ENCODE measurements at regions not wholly inside any gene's neighbourhood (a gene's known extent, or its start where the extent isn't known, plus 50 kb on each side); places are given as distances from the start of the nearest gene placed in this dataset.

DNA sequence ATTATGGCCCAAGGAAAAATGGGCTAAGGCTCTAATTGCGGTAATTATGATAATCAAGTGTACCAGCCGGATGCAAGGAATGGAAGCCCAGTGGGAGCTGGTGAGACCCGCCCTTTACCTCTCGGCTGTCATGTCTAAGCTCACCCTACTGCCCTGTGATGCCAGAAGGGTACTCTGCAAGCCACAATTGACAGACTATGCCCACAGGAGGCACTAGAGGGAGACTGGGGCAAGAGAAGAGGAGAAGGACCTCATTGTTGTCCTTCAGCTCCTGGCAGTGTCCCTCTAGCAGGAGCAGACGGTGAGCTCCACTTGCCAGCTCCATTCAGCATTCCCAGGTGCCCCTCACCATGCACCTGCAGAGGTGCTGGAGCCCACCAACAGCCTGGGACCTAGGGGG, 141.8 kb downstream of the SMIM20 start:
- TF ChIP-seq CTCF (IDR thresholded peaks at IDR 0.05) (no peak), POLR2A (IDR thresholded peaks at IDR 0.05; ENCODE audit: low read depth) (no peak), POLR2AphosphoS5 (IDR thresholded peaks at IDR 0.05) (no peak), EP300 (IDR thresholded peaks at IDR 0.05) (no peak)

All from esophagus muscularis mucosa (tissue), 4 donors.